NT2/D1 (cell line): ENCODE measurements at regions not wholly inside any gene's neighbourhood (a gene's known extent, or its start where the extent isn't known, plus 50 kb on each side); places are given as distances from the start of the nearest gene placed in this dataset.

Experiments
- DNase-seq: peaks from one replicate; pipeline ENCODE4 v3.0.0-alpha.2; 2011; ENCODE audit warnings: low read depth, low spot score
- H3K27me3 ChIP-seq: 2 replicates; pipeline ENCODE4 v1.6.0; 2011; ENCODE audit warnings: mild to moderate bottlenecking; ENCODE audit not compliant: insufficient read length, insufficient read depth
- H3K36me3 ChIP-seq: 2 replicates; pipeline ENCODE4 v1.6.1; 2011; ENCODE audit warnings: mild to moderate bottlenecking, low read length, mixed read lengths; ENCODE audit not compliant: insufficient read depth, insufficient read length
- H3K4me1 ChIP-seq: 2 replicates; pipeline ENCODE4 v1.5.1; 2011; ENCODE audit not compliant: insufficient read depth, insufficient read length
- H3K4me3 ChIP-seq: 2 replicates; pipeline ENCODE4 v1.5.1; 2011; ENCODE audit warnings: low read depth; ENCODE audit not compliant: insufficient read length
- H3K9ac ChIP-seq: 2 replicates; pipeline ENCODE4 v1.6.0; 2011; ENCODE audit warnings: low read depth; ENCODE audit not compliant: insufficient read length
- H3K9me3 ChIP-seq: 2 replicates; pipeline ENCODE4 v1.5.1; 2011; ENCODE audit warnings: mild to moderate bottlenecking, low read length; ENCODE audit not compliant: insufficient read depth
- SUZ12 ChIP-seq: IDR thresholded peaks from 2 replicates; pipeline ENCODE4 v1.6.1; 2011; ENCODE audit not compliant: insufficient read length, insufficient read depth; ENCODE audit errors: extremely low read depth
- YY1 ChIP-seq: IDR thresholded peaks from 2 replicates; pipeline ENCODE4 v1.6.1; 2011; ENCODE audit not compliant: insufficient read length, insufficient read depth
- ZNF274 ChIP-seq: IDR thresholded peaks from 2 replicates; pipeline ENCODE4 v1.6.1; 2011; ENCODE audit warnings: mild to moderate bottlenecking, low read depth, low read length

- peaks cover 14% of the 10 kb centered on the region for H3K9me3 ChIP-seq
- no peaks in the 10 kb centered on the region for H3K4me1 ChIP-seq
- no peak for DNase-seq
- H3K36me3 ChIP-seq, result no peaks in the 10 kb centered on the region
- H3K4me3 ChIP-seq, result no peak overlapping the region
- no peak for TF ChIP-seq SUZ12
- TF ChIP-seq ZNF274, result no peak
- TF ChIP-seq YY1, result no peak
- H3K9ac ChIP-seq, result no peak overlapping the region
- H3K27me3 ChIP-seq, result no peaks in the 10 kb centered on the region
Observed at GRCh38 chr2:10245661-10246060, 57.0 kb upstream of the HPCAL1 start.

- Histone ChIP-seq H3K9me3 (peaks cover 14% of the 10 kb centered on the region), H3K36me3 (no peaks in the 10 kb centered on the region), H3K9ac (no peak overlapping the region), H3K4me1 (no peaks in the 10 kb centered on the region), H3K27me3 (no peaks in the 10 kb centered on the region), H3K4me3 (no peak overlapping the region)
- TF ChIP-seq SUZ12 (no peak), YY1 (no peak), ZNF274 (no peak)
- DNase-seq, result no peak
Observed at GRCh38 chr2:10246370-10246769, 56.3 kb upstream of the HPCAL1 start.

GRCh38 chr2:10246831-10247230 lies 55.9 kb upstream of the HPCAL1 start:
- no peak for DNase-seq
- Histone ChIP-seq H3K4me1 (no peaks in the 10 kb centered on the region), H3K27me3 (no peaks in the 10 kb centered on the region), H3K9me3 (peaks cover 14% of the 10 kb centered on the region), H3K4me3 (no peak overlapping the region), H3K9ac (no peak overlapping the region), H3K36me3 (no peaks in the 10 kb centered on the region)
- no peak for TF ChIP-seq YY1
- no peak for TF ChIP-seq SUZ12
- TF ChIP-seq ZNF274, result no peak

GRCh38 chr2:10249798-10250197 lies 52.9 kb upstream of the HPCAL1 start:
- no peak for DNase-seq
- Histone ChIP-seq H3K36me3 (no peaks in the 10 kb centered on the region), H3K27me3 (no peaks in the 10 kb centered on the region), H3K9me3 (peaks cover 14% of the 10 kb centered on the region), H3K4me3 (no peak overlapping the region), H3K9ac (no peak overlapping the region), H3K4me1 (peaks cover 9% of the 10 kb centered on the region)
- no peak for TF ChIP-seq ZNF274
- TF ChIP-seq YY1, result no peak

- no peak for DNase-seq
- Histone ChIP-seq H3K9ac (no peak overlapping the region), H3K4me3 (no peak overlapping the region), H3K36me3 (no peaks in the 10 kb centered on the region), H3K4me1 (peaks cover 12% of the 10 kb centered on the region), H3K9me3 (peaks cover 14% of the 10 kb centered on the region), H3K27me3 (no peaks in the 10 kb centered on the region)
- no peak for TF ChIP-seq SUZ12
- no peak for TF ChIP-seq YY1
- no peak for TF ChIP-seq ZNF274
Observed at GRCh38 chr2:10252224-10252623, 50.5 kb upstream of the HPCAL1 start.

- Histone ChIP-seq H3K4me3 (no peak overlapping the region), H3K9me3 (peaks cover 14% of the 10 kb centered on the region), H3K27me3 (no peaks in the 10 kb centered on the region), H3K36me3 (no peaks in the 10 kb centered on the region), H3K4me1 (peaks cover 12% of the 10 kb centered on the region), H3K9ac (no peak overlapping the region)
- no peak for DNase-seq
- no peak for TF ChIP-seq ZNF274
- TF ChIP-seq YY1, result no peak
- TF ChIP-seq SUZ12, result no peak
Observed at GRCh38 chr2:10252661-10253060, 50.0 kb upstream of the HPCAL1 start.
